ENCODE measurements at regions not wholly inside any gene's neighbourhood (a gene's known extent, or its start where the extent isn't known, plus 50 kb on each side); places are given as distances from the start of the nearest gene placed in this dataset.

DNA sequence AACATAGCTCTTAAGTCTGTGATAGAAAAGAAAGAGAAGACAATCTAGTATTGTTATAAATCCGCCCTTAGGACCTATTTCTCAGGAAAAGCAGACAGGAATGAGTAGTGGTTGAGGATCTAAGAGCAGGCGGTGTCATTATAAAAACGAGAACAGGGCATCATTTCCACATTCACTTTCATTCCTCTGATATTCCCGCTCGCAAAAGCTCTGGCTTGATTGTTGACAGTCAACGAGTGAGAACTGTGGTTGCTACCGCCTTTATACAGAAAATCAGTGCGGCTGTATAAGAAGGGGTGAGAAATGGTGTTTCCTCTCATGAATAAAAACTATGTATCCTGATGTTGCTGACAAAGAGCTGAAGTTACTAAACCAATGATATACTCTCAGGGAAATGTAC lies 1409.6 kb upstream of the WWC1 start:
- TF ChIP-seq CTCF (IDR thresholded peaks at IDR 0.05) (no peak), EP300 (IDR thresholded peaks at IDR 0.05; ENCODE audit: low read depth) (no peak)

Data from transverse colon (tissue), 3 donors.